ENCODE measurements at regions not wholly inside any gene's neighbourhood (a gene's known extent, or its start where the extent isn't known, plus 50 kb on each side); places are given as distances from the start of the nearest gene placed in this dataset.

GRCh38 chr5:88941581-88941980 lies 58.6 kb upstream of the MEF2C start:
- DNase-seq (ENCODE audit: extremely low read depth in 1 of 11, low read depth in 9 of 11, low spot score in 4 of 11): no peak

- no peak for DNase-seq (ENCODE audit: extremely low read depth in 1 of 11, low read depth in 9 of 11, low spot score in 4 of 11)
Measured at GRCh38 chr5:88940713-88941112, 57.7 kb upstream of the MEF2C start.

DNA sequence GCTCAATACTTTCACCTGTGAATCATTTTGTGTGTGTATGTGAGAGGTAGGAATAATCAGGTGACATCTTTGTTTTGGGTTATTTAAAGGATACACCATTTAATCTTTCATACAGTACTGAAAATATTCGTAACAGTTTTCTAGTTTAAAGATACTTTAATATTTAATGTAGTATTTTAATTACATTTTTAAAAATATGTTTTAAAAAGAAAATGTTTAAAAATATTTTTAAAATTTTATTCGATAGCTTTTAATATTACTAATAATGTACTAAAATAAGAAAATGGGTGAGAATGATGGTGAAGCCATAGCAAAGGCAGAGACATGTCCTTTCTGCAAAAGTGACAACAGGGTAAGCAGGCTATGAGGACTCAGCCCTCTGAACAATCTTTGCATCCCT lies 56.3 kb upstream of the MEF2C start:
- no peak for DNase-seq (ENCODE audit: extremely low read depth in 1 of 11, low read depth in 9 of 11, low spot score in 4 of 11)

GRCh38 chr5:88938488-88938887 lies 55.5 kb upstream of the MEF2C start:
- no peak for DNase-seq (ENCODE audit: extremely low read depth in 1 of 11, low read depth in 9 of 11, low spot score in 4 of 11)

DNA sequence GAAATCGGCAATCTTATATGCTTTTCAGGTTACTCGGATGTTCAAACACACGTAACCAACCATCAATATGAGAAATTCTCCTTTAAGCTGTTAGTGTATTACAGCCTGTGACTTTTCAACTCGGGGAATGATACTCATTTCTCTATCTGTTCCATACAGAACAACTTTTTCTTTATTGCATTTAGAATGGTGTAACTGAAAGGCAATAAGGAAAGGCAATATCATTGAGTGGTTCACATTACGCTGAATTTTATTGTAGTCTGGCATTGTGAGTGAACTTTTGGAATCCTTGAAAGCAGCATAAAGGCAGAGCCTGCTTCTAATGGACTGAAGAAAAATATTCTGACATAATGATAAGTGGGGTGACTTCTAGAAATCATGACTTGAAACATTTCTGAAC lies 54.4 kb upstream of the MEF2C start:
- no peak for DNase-seq (ENCODE audit: extremely low read depth in 1 of 11, low read depth in 9 of 11, low spot score in 4 of 11)

DNA sequence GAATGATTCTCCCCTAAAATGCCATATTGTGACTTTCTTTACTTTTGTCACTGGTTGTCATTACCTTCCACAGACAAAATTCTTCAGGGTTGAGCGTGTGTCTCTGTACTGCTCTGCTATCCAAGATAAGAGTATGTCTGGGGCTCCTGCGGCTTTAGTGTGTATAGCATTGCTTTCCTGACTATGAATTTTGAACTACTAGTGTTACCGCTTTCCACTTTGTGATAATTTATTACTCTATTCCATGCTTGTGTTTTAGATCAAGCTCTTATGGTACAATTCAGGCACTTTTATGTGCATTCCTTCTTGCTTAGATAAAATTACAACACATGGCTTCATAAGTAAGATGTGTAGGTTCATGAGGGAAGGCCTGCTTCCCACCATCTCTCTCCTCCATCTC lies 51.5 kb upstream of the MEF2C start:
- no peak for DNase-seq (ENCODE audit: extremely low read depth in 1 of 11, low read depth in 9 of 11, low spot score in 4 of 11)

Data from renal cortex interstitium (tissue), 11 donors.